Mammary epithelial cell (primary cell): ENCODE measurements at regions not wholly inside any gene's neighbourhood (a gene's known extent, or its start where the extent isn't known, plus 50 kb on each side); places are given as distances from the start of the nearest gene placed in this dataset.

Experiments
- EZH2 ChIP-seq: IDR thresholded peaks from 2 replicates; pipeline ENCODE4 v1.6.1; 2012; ENCODE audit warnings: low read length, inconsistent platforms, borderline replicate concordance
- TF ChIP-seq, protein P1 (sequence below), 2 donors: IDR thresholded peaks in 1 of 2; conservative IDR thresholded peaks in 1 of 2; 2 replicates each; pipeline ENCODE4 v1.5.1; 2011 to 2012; ENCODE audit warnings: inconsistent platforms in 2 of 2, low read length in 2 of 2, mild to moderate bottlenecking in 2 of 2, control low read depth in 1 of 2, low read depth in 1 of 2; ENCODE audit not compliant: insufficient read depth in 1 of 2; ENCODE audit errors: extremely low read depth in 1 of 2

- TF ChIP-seq, protein P1, sequence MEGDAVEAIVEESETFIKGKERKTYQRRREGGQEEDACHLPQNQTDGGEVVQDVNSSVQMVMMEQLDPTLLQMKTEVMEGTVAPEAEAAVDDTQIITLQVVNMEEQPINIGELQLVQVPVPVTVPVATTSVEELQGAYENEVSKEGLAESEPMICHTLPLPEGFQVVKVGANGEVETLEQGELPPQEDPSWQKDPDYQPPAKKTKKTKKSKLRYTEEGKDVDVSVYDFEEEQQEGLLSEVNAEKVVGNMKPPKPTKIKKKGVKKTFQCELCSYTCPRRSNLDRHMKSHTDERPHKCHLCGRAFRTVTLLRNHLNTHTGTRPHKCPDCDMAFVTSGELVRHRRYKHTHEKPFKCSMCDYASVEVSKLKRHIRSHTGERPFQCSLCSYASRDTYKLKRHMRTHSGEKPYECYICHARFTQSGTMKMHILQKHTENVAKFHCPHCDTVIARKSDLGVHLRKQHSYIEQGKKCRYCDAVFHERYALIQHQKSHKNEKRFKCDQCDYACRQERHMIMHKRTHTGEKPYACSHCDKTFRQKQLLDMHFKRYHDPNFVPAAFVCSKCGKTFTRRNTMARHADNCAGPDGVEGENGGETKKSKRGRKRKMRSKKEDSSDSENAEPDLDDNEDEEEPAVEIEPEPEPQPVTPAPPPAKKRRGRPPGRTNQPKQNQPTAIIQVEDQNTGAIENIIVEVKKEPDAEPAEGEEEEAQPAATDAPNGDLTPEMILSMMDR (conservative IDR thresholded peaks at IDR 0.05 in 1 of 2, IDR thresholded peaks at IDR 0.05 in 1 of 2; ENCODE audit: extremely low read depth in 1 of 2, insufficient read depth in 1 of 2, low read depth in 1 of 2, low read length in 2 of 2) = no peak
- no peak for TF ChIP-seq EZH2
Observed at GRCh38 chr18:1861473-1861872, 709.8 kb downstream of the METTL4 start.
